Stomach smooth muscle (tissue), 2 donors: ENCODE measurements at regions not wholly inside any gene's neighbourhood (a gene's known extent, or its start where the extent isn't known, plus 50 kb on each side); places are given as distances from the start of the nearest gene placed in this dataset.
"Not testable (repeated sequence)": the region's sequence is repeated elsewhere in the genome, so short reads cannot be mapped to it uniquely, and the experiment has no call there.

Source experiments
- H3K27ac ChIP-seq: one replicate; pipeline ENCODE4 v1.7.0; 2013; ENCODE audit warnings: mild to moderate bottlenecking, low read length, inconsistent platforms
- H3K27me3 ChIP-seq, 2 donors: one replicate each; pipeline ENCODE4 v1.7.0; 2013; ENCODE audit warnings: low read length in 2 of 2; ENCODE audit not compliant: insufficient read depth in 2 of 2, control insufficient read depth in 1 of 2
- H3K36me3 ChIP-seq, 2 donors: one replicate each; pipeline ENCODE4 v1.7.0; 2013; ENCODE audit warnings: low read length in 2 of 2; ENCODE audit not compliant: control insufficient read depth in 2 of 2, insufficient read depth in 2 of 2
- H3K4me1 ChIP-seq: one replicate; pipeline ENCODE4 v1.7.0; 2013; ENCODE audit warnings: low read length; ENCODE audit not compliant: control insufficient read depth, insufficient read depth
- H3K4me3 ChIP-seq, 2 donors: one replicate each; pipeline ENCODE4 v1.7.0; 2013; ENCODE audit warnings: low read length in 2 of 2
- H3K9ac ChIP-seq, 2 donors: one replicate each; pipeline ENCODE4 v1.7.0; 2013; ENCODE audit warnings: low read length in 2 of 2, mild to moderate bottlenecking in 1 of 2
- H3K9me3 ChIP-seq, 2 donors: one replicate each; pipeline ENCODE4 v1.7.0; 2013; ENCODE audit warnings: low read length in 2 of 2; ENCODE audit not compliant: control insufficient read depth in 2 of 2
- donor health status: healthy.
- donor health status: Pancreatic carcinoma.

- Histone ChIP-seq H3K4me1 (peaks cover 4% of the 10 kb centered on the region), H3K36me3 (no peaks in the 10 kb centered on the region), H3K4me3 (no peak overlapping the region), H3K9me3 (no peaks in the 10 kb centered on the region), H3K9ac (no peak overlapping the region), H3K27me3 (no peaks in the 10 kb centered on the region), H3K27ac (no peak overlapping the region)
Observed at GRCh38 chr11:112534208-112534607, 273.5 kb upstream of the PLET1 start.

- no peaks in the 10 kb centered on the region for H3K27me3 ChIP-seq
- peaks cover 4% of the 10 kb centered on the region for H3K4me1 ChIP-seq
- H3K9ac ChIP-seq: no peak overlapping the region
- no peak overlapping the region for H3K4me3 ChIP-seq
- H3K9me3 ChIP-seq: no peaks in the 10 kb centered on the region
- H3K36me3 ChIP-seq: no peaks in the 10 kb centered on the region
- no peak overlapping the region for H3K27ac ChIP-seq
Observed at GRCh38 chr11:112537026-112537425, 276.4 kb upstream of the PLET1 start.

GRCh38 chr11:112537846-112538330, 277.2 kb upstream of the PLET1 start:
- Histone ChIP-seq H3K27ac (no peak overlapping the region), H3K36me3 (no peaks in the 10 kb centered on the region), H3K4me3 (no peak overlapping the region), H3K9ac (no peak overlapping the region), H3K4me1 (peaks cover 4% of the 10 kb centered on the region), H3K27me3 (no peaks in the 10 kb centered on the region), H3K9me3 (no peaks in the 10 kb centered on the region)

- Histone ChIP-seq H3K9ac (no peak overlapping the region), H3K9me3 (no peaks in the 10 kb centered on the region), H3K27me3 (no peaks in the 10 kb centered on the region), H3K4me1 (peaks cover 4% of the 10 kb centered on the region), H3K4me3 (no peak overlapping the region), H3K36me3 (no peaks in the 10 kb centered on the region), H3K27ac (no peak overlapping the region)
Observed at GRCh38 chr11:112538534-112539280, 278.0 kb upstream of the PLET1 start.

GRCh38 chr11:112539281-112539555, 278.6 kb upstream of the PLET1 start:
- not testable (repeated sequence) for H3K4me1 ChIP-seq, H3K27me3 ChIP-seq, H3K36me3 ChIP-seq, H3K9ac ChIP-seq, H3K4me3 ChIP-seq, H3K9me3 ChIP-seq, H3K27ac ChIP-seq

- Histone ChIP-seq H3K4me1 (peaks cover 4% of the 10 kb centered on the region), H3K9me3 (no peaks in the 10 kb centered on the region), H3K9ac (no peak overlapping the region), H3K27ac (no peak overlapping the region), H3K4me3 (no peak overlapping the region), H3K27me3 (no peaks in the 10 kb centered on the region), H3K36me3 (no peaks in the 10 kb centered on the region)
Observed at GRCh38 chr11:112539741-112540140, 279.1 kb upstream of the PLET1 start.

- Histone ChIP-seq H3K9ac (no peak overlapping the region), H3K27me3 (no peaks in the 10 kb centered on the region), H3K9me3 (no peaks in the 10 kb centered on the region), H3K4me1 (peaks cover 4% of the 10 kb centered on the region), H3K36me3 (no peaks in the 10 kb centered on the region), H3K4me3 (no peak overlapping the region), H3K27ac (no peak overlapping the region)
Observed at GRCh38 chr11:112540261-112540660, 279.6 kb upstream of the PLET1 start.

- Histone ChIP-seq H3K4me3 (no peak overlapping the region), H3K4me1 (peaks cover 4% of the 10 kb centered on the region), H3K27me3 (no peaks in the 10 kb centered on the region), H3K36me3 (no peaks in the 10 kb centered on the region), H3K9me3 (no peaks in the 10 kb centered on the region), H3K27ac (no peak overlapping the region), H3K9ac (no peak overlapping the region)
Observed at GRCh38 chr11:112541140-112542046, 280.7 kb upstream of the PLET1 start.

- H3K36me3 ChIP-seq: no peaks in the 10 kb centered on the region
- no peak overlapping the region for H3K9ac ChIP-seq
- no peaks in the 10 kb centered on the region for H3K9me3 ChIP-seq
- H3K27me3 ChIP-seq: no peaks in the 10 kb centered on the region
- H3K27ac ChIP-seq: no peak overlapping the region
- H3K4me3 ChIP-seq: no peak overlapping the region
- peaks cover 4% of the 10 kb centered on the region for H3K4me1 ChIP-seq
Observed at GRCh38 chr11:112542479-112542878, 281.8 kb upstream of the PLET1 start.

GRCh38 chr11:112543390-112543789, 282.7 kb upstream of the PLET1 start:
- Histone ChIP-seq H3K4me3 (no peak overlapping the region), H3K9me3 (no peaks in the 10 kb centered on the region), H3K36me3 (no peaks in the 10 kb centered on the region), H3K27me3 (no peaks in the 10 kb centered on the region), H3K27ac (no peak overlapping the region), H3K9ac (no peak overlapping the region), H3K4me1 (peaks cover 4% of the 10 kb centered on the region)

GRCh38 chr11:112548641-112549040, 288.0 kb upstream of the PLET1 start:
- no peaks in the 10 kb centered on the region for H3K4me1 ChIP-seq
- H3K9me3 ChIP-seq: no peaks in the 10 kb centered on the region
- no peaks in the 10 kb centered on the region for H3K27me3 ChIP-seq
- H3K4me3 ChIP-seq: no peak overlapping the region
- no peak overlapping the region for H3K9ac ChIP-seq
- H3K36me3 ChIP-seq: no peaks in the 10 kb centered on the region
- no peak overlapping the region for H3K27ac ChIP-seq
